ENCODE measurements at regions not wholly inside any gene's neighbourhood (a gene's known extent, or its start where the extent isn't known, plus 50 kb on each side); places are given as distances from the start of the nearest gene placed in this dataset.

GRCh38 chr2:117639401-117639800 is 175.1 kb upstream of the DDX18 start:
- TF ChIP-seq TAF1 (IDR thresholded peaks at IDR 0.05; ENCODE audit: borderline replicate concordance, insufficient read depth, low read length) = no peak
- no peak for TF ChIP-seq SIN3A (IDR thresholded peaks at IDR 0.05; ENCODE audit: borderline replicate concordance, insufficient read depth, low read length)

Measured in PFSK-1 (cell line).